SK-N-SH treated with all-trans-retinoic acid at 6 μM for 48 hours (cell line): ENCODE measurements at regions not wholly inside any gene's neighbourhood (a gene's known extent, or its start where the extent isn't known, plus 50 kb on each side); places are given as distances from the start of the nearest gene placed in this dataset.
"Not testable (repeated sequence)": the region's sequence is repeated elsewhere in the genome, so short reads cannot be mapped to it uniquely, and the experiment has no call there.

Source experiments
- ARNTL ChIP-seq: fragments of 450-650 bp; formaldehyde crosslinking; IDR thresholded peaks from 2 replicates; pipeline ENCODE4 v1.5.0; 2020; ENCODE audit warnings: low read depth, mild to moderate bottlenecking, moderate library complexity, borderline replicate concordance
- CREB5 ChIP-seq: fragments of 250-450 bp; sonication (Bioruptor Pico); IDR thresholded peaks from 2 replicates; pipeline ENCODE4 v1.5.1; 2020; ENCODE audit warnings: low read depth, mild to moderate bottlenecking, moderate library complexity
- ESRRG ChIP-seq: fragments of 250-450 bp; sonication (Bioruptor Pico); IDR thresholded peaks from 2 replicates; pipeline ENCODE4 v1.6.1; 2021; ENCODE audit warnings: mild to moderate bottlenecking
- ISL1 ChIP-seq: fragments of 250-450 bp; sonication (Bioruptor Pico); IDR thresholded peaks from 2 replicates; pipeline ENCODE4 v2.1.2; 2022; ENCODE audit warnings: mild to moderate bottlenecking, moderate library complexity
- PATZ1 ChIP-seq: fragments of 250-450 bp; sonication (Bioruptor Pico); IDR thresholded peaks from 2 replicates; pipeline ENCODE4 v1.8.0; 2020; ENCODE audit warnings: mild to moderate bottlenecking, moderate library complexity, borderline replicate concordance
- POU6F1 ChIP-seq: fragments of 250-450 bp; sonication (Bioruptor Pico); IDR thresholded peaks from 2 replicates; pipeline ENCODE4 v1.8.0; 2021; ENCODE audit warnings: low read depth, mild to moderate bottlenecking, moderate library complexity, borderline replicate concordance
- SNAI2 ChIP-seq: fragments of 250-450 bp; sonication (Bioruptor Pico); IDR thresholded peaks from 2 replicates; pipeline ENCODE4 v1.5.0; 2020; ENCODE audit warnings: mild to moderate bottlenecking, moderate library complexity
- TOX ChIP-seq: fragments of 250-450 bp; sonication (Bioruptor Pico); IDR thresholded peaks from 2 replicates; pipeline ENCODE4 v1.8.0; 2021; ENCODE audit warnings: mild to moderate bottlenecking, moderate library complexity, borderline replicate concordance
- ZFP3 ChIP-seq: fragments of 250-450 bp; sonication (Bioruptor Pico); IDR thresholded peaks from 2 replicates; pipeline ENCODE4 v1.5.0; 2020; ENCODE audit warnings: mild to moderate bottlenecking, moderate library complexity
- ZFP30 ChIP-seq: fragments of 450-650 bp; formaldehyde crosslinking; IDR thresholded peaks from 2 replicates; pipeline ENCODE4 v1.5.0; 2022; ENCODE audit warnings: mild to moderate bottlenecking, moderate library complexity
- ZNF565 ChIP-seq: fragments of 450-650 bp; formaldehyde crosslinking; conservative IDR thresholded peaks from 2 replicates; pipeline ENCODE4 v1.5.0; 2020; ENCODE audit warnings: low read depth, mild to moderate bottlenecking, moderate library complexity
- ZNF70 ChIP-seq: fragments of 450-650 bp; formaldehyde crosslinking; IDR thresholded peaks from 2 replicates; pipeline ENCODE4 v1.5.0; 2020; ENCODE audit warnings: mild to moderate bottlenecking, moderate library complexity
- TF ChIP-seq, protein P1 (sequence below): fragments of 250-450 bp; sonication (Bioruptor Pico); IDR thresholded peaks from 2 replicates; pipeline ENCODE4 v1.5.1; 2021; ENCODE audit warnings: mild to moderate bottlenecking, moderate library complexity

- TF ChIP-seq PATZ1 (CRISPR knock-in tag); ZFP30 (CRISPR knock-in tag); ESRRG (CRISPR knock-in tag); TOX (CRISPR knock-in tag); ZNF565 (CRISPR knock-in tag); ZFP3 (CRISPR knock-in tag); ARNTL (CRISPR knock-in tag); CREB5; ZNF70; ISL1 (CRISPR knock-in tag); SNAI2; POU6F1 (CRISPR knock-in tag): not testable (repeated sequence)
- TF ChIP-seq, protein P1, sequence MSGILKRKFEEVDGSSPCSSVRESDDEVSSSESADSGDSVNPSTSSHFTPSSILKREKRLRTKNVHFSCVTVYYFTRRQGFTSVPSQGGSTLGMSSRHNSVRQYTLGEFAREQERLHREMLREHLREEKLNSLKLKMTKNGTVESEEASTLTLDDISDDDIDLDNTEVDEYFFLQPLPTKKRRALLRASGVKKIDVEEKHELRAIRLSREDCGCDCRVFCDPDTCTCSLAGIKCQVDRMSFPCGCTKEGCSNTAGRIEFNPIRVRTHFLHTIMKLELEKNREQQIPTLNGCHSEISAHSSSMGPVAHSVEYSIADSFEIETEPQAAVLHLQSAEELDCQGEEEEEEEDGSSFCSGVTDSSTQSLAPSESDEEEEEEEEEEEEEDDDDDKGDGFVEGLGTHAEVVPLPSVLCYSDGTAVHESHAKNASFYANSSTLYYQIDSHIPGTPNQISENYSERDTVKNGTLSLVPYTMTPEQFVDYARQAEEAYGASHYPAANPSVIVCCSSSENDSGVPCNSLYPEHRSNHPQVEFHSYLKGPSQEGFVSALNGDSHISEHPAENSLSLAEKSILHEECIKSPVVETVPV (CRISPR knock-in tag) = not testable (repeated sequence)
Measured at GRCh38 chr10:17526571-17526970, 72.2 kb upstream of the ST8SIA6 start.
